NCI-H82 treated with DMSO at 0.1 percent for 48 hours (cell line): ENCODE measurements at regions not wholly inside any gene's neighbourhood (a gene's known extent, or its start where the extent isn't known, plus 50 kb on each side); places are given as distances from the start of the nearest gene placed in this dataset.
"Not testable (repeated sequence)": the region's sequence is repeated elsewhere in the genome, so short reads cannot be mapped to it uniquely, and the experiment has no call there.

Source experiments
- DNase-seq: peaks from one replicate; lab custom pipeline; 2025; ENCODE audit not compliant: unreplicated experiment; lab: John Stamatoyannopoulos, UW

GRCh38 chr4:111359602-111360001, 736.7 kb upstream of the PITX2 start:
- DNase-seq = no peak

- DNase-seq = no peak
Observed at GRCh38 chr4:111360906-111361305, 738.0 kb upstream of the PITX2 start.

GRCh38 chr4:111362941-111363361, 740.1 kb upstream of the PITX2 start:
- no peak for DNase-seq

- DNase-seq = not testable (repeated sequence)
Observed at GRCh38 chr4:111377880-111378279, 755.0 kb upstream of the PITX2 start.

GRCh38 chr4:111388561-111388960, 756.7 kb upstream of the FAM241A start:
- no peak for DNase-seq

GRCh38 chr4:111391829-111392228, 753.4 kb upstream of the FAM241A start:
- no peak for DNase-seq

GRCh38 chr4:111393781-111394180, 751.5 kb upstream of the FAM241A start:
- DNase-seq = no peak

GRCh38 chr4:111398906-111399330, 746.3 kb upstream of the FAM241A start:
- no peak for DNase-seq

- peak; percentile 24 for DNase-seq
Observed at GRCh38 chr4:111399623-111400022, 745.6 kb upstream of the FAM241A start.

- no peak for DNase-seq
Observed at GRCh38 chr4:111400741-111401140, 744.5 kb upstream of the FAM241A start.

- no peak for DNase-seq
Observed at GRCh38 chr4:111404673-111405072, 740.6 kb upstream of the FAM241A start.

- DNase-seq = no peak
Observed at GRCh38 chr4:111405989-111406388, 739.3 kb upstream of the FAM241A start.

GRCh38 chr4:111410571-111410970, 734.7 kb upstream of the FAM241A start:
- no peak for DNase-seq

- DNase-seq = no peak
Observed at GRCh38 chr4:111417521-111417920, 727.7 kb upstream of the FAM241A start.

GRCh38 chr4:111433441-111433840, 711.8 kb upstream of the FAM241A start:
- no peak for DNase-seq

- no peak for DNase-seq
Observed at GRCh38 chr4:111434586-111434985, 710.7 kb upstream of the FAM241A start.

- no peak for DNase-seq
Observed at GRCh38 chr4:111435986-111436744, 709.1 kb upstream of the FAM241A start.

- no peak for DNase-seq
Observed at GRCh38 chr4:111441687-111442086, 703.6 kb upstream of the FAM241A start.

- not testable (repeated sequence) for DNase-seq
Observed at GRCh38 chr4:111444836-111445235, 700.4 kb upstream of the FAM241A start.

- DNase-seq = no peak
Observed at GRCh38 chr4:111449657-111450056, 695.6 kb upstream of the FAM241A start.

GRCh38 chr4:111450867-111451266, 694.4 kb upstream of the FAM241A start:
- DNase-seq = no peak

- DNase-seq = no peak
Observed at GRCh38 chr4:111453216-111453615, 692.0 kb upstream of the FAM241A start.

- no peak for DNase-seq
Observed at GRCh38 chr4:111454961-111455360, 690.3 kb upstream of the FAM241A start.
